GM21447 (cell line): ENCODE measurements at regions not wholly inside any gene's neighbourhood (a gene's known extent, or its start where the extent isn't known, plus 50 kb on each side); places are given as distances from the start of the nearest gene placed in this dataset.

ENCODE experiments used
- ATAC-seq: cut with Tn5 transposase; IDR thresholded peaks from one replicate; pipeline ENCODE4 v1.9.1; 2021; ENCODE audit not compliant: unreplicated experiment

GRCh38 chr15:35723852-35724251 lies 177.9 kb upstream of the DPH6 start:
- ATAC-seq: no peak

- no peak for ATAC-seq
Measured at GRCh38 chr15:35724626-35725025, 178.7 kb upstream of the DPH6 start.

- no peak for ATAC-seq
Measured at GRCh38 chr15:35725353-35725752, 179.4 kb upstream of the DPH6 start.

GRCh38 chr15:35727627-35728026 lies 181.7 kb upstream of the DPH6 start:
- ATAC-seq: no peak

GRCh38 chr15:35728219-35728940 lies 182.4 kb upstream of the DPH6 start:
- ATAC-seq: no peak

- ATAC-seq: no peak
Measured at GRCh38 chr15:35736150-35736549, 190.2 kb upstream of the DPH6 start.

- ATAC-seq: no peak
Measured at GRCh38 chr15:35737441-35737840, 191.5 kb upstream of the DPH6 start.

GRCh38 chr15:35738370-35738769 lies 192.4 kb upstream of the DPH6 start:
- no peak for ATAC-seq

GRCh38 chr15:35740761-35741160 lies 194.8 kb upstream of the DPH6 start:
- ATAC-seq: no peak

- no peak for ATAC-seq
Measured at GRCh38 chr15:35741395-35741794, 195.4 kb upstream of the DPH6 start.

- ATAC-seq: no peak
Measured at GRCh38 chr15:35741881-35742280, 195.9 kb upstream of the DPH6 start.

GRCh38 chr15:35743321-35743720 lies 197.4 kb upstream of the DPH6 start:
- no peak for ATAC-seq

GRCh38 chr15:35746121-35746520 lies 200.2 kb upstream of the DPH6 start:
- no peak for ATAC-seq

- ATAC-seq: no peak
Measured at GRCh38 chr15:35748105-35748504, 202.1 kb upstream of the DPH6 start.

- no peak for ATAC-seq
Measured at GRCh38 chr15:35750051-35750450, 204.1 kb upstream of the DPH6 start.

- ATAC-seq: no peak
Measured at GRCh38 chr15:35751413-35752133, 205.6 kb upstream of the DPH6 start.

GRCh38 chr15:35752134-35752466 lies 206.1 kb upstream of the DPH6 start:
- ATAC-seq: no peak

GRCh38 chr15:35753486-35753885 lies 207.5 kb upstream of the DPH6 start:
- ATAC-seq: no peak

GRCh38 chr15:35755237-35755802 lies 209.4 kb upstream of the DPH6 start:
- ATAC-seq: no peak

- no peak for ATAC-seq
Measured at GRCh38 chr15:35756623-35757022, 210.7 kb upstream of the DPH6 start.

- ATAC-seq: no peak
Measured at GRCh38 chr15:35757361-35757760, 211.4 kb upstream of the DPH6 start.

- no peak for ATAC-seq
Measured at GRCh38 chr15:35757765-35758164, 211.8 kb upstream of the DPH6 start.
